AG04450 (cell line): ENCODE measurements at regions not wholly inside any gene's neighbourhood (a gene's known extent, or its start where the extent isn't known, plus 50 kb on each side); places are given as distances from the start of the nearest gene placed in this dataset.

Source experiments
- CTCF ChIA-PET: fragments of 300-600, 350-600 bp; formaldehyde crosslinking; extraction: SDS; loops from one replicate; lab custom pipeline; 2022; ENCODE audit warnings: antibody characterized with exemption, inconsistent platforms; lab: Charles Lee
- POLR2A ChIA-PET: fragments of 350-600 bp; formaldehyde crosslinking; extraction: SDS; loops from one replicate; lab custom pipeline; 2021; ENCODE audit warnings: antibody characterized with exemption, inconsistent platforms; lab: Yijun Ruan, JAX
- DNase-seq: peaks from one replicate; pipeline ENCODE4 v3.0.0-alpha.2; 2011; ENCODE audit warnings: low read depth, low spot score
- H3K27ac ChIP-seq: one replicate; pipeline ENCODE4 v1.5.1; 2012; ENCODE audit warnings: low read depth, low read length, control low read depth
- H3K27me3 ChIP-seq: one replicate; pipeline ENCODE4 v1.6.0; 2012; ENCODE audit warnings: low read length; ENCODE audit not compliant: control insufficient read depth, insufficient read depth
- H3K4me3 ChIP-seq: 2 replicates; pipeline ENCODE4 v1.5.1; 2011; ENCODE audit warnings: mild to moderate bottlenecking, low read depth, low read length, control low read depth
- H3K9me3 ChIP-seq: 2 replicates; pipeline ENCODE4 v1.5.1; 2012; ENCODE audit warnings: low read length; ENCODE audit not compliant: control insufficient read depth, insufficient read depth
- TF ChIP-seq, protein P1 (sequence below): IDR thresholded peaks from 2 replicates; pipeline ENCODE4 v1.5.1; 2011; ENCODE audit warnings: low read depth, low read length, control low read depth, inconsistent platforms

DNA sequence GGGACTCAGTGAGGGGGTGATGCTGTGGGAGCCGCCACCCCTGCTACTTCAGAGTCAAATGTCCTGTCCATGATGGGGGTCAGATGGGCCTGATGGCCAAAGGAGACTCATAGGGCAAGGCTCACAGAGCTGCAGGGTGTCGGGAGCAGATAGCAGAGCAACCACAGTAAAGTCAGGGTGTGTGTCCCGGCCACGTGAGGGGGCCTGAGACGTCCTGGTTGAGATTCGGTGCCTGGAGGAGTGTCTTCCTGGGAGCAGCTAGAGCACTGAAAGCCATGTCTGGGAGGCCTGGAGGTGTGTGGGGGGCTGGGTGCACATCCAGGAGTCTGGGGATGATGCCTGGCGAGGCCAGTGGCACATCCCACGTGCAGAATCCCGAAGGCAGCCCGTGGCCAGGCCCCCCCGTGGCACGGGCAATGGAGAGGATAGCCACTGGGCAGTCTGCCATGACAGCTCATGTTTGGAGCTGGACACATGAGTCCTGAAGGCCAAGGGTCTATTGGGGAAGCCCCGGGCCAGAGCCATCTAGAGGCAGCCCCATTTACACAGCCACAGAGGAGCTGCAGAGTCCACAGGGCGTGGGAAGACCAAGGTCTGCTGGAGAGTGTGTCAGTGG is 308.0 kb upstream of the SFSWAP start:
- CTCF ChIA-PET = no interaction called here
- TF ChIP-seq, protein P1, sequence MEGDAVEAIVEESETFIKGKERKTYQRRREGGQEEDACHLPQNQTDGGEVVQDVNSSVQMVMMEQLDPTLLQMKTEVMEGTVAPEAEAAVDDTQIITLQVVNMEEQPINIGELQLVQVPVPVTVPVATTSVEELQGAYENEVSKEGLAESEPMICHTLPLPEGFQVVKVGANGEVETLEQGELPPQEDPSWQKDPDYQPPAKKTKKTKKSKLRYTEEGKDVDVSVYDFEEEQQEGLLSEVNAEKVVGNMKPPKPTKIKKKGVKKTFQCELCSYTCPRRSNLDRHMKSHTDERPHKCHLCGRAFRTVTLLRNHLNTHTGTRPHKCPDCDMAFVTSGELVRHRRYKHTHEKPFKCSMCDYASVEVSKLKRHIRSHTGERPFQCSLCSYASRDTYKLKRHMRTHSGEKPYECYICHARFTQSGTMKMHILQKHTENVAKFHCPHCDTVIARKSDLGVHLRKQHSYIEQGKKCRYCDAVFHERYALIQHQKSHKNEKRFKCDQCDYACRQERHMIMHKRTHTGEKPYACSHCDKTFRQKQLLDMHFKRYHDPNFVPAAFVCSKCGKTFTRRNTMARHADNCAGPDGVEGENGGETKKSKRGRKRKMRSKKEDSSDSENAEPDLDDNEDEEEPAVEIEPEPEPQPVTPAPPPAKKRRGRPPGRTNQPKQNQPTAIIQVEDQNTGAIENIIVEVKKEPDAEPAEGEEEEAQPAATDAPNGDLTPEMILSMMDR = no peak
- DNase-seq = no peak
- H3K27me3 ChIP-seq = no peaks in the 10 kb centered on the region
- no peak overlapping the region for H3K4me3 ChIP-seq
- POLR2A ChIA-PET = no interaction called here
- peaks cover 61% of the 10 kb centered on the region for H3K9me3 ChIP-seq
- H3K27ac ChIP-seq = no peak overlapping the region

DNA sequence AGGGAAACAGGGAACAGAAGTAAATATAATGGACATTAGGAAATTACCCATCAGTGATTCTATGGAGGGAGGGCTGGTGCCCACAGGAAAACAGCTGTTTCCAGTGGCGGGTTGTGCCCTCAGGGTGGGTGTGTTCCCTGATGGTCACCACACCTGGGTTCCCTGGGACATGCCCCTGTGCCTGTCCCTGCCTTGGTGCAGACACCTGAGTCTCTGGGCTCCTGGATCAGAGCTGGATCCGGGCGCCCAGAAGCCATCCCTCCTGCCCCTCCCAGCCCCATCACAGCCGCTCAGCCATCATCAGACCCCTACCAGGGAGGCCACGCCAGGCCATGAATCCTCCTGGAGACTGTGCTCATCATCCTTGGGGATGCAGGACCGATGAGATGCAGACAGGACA is 307.2 kb upstream of the SFSWAP start:
- CTCF ChIA-PET = no interaction called here
- Histone ChIP-seq H3K9me3 (peaks cover 69% of the 10 kb centered on the region), H3K4me3 (no peak overlapping the region), H3K27me3 (no peaks in the 10 kb centered on the region), H3K27ac (no peak overlapping the region)
- DNase-seq = no peak
- TF ChIP-seq, protein P1 = no peak
- POLR2A ChIA-PET = no interaction called here

DNA sequence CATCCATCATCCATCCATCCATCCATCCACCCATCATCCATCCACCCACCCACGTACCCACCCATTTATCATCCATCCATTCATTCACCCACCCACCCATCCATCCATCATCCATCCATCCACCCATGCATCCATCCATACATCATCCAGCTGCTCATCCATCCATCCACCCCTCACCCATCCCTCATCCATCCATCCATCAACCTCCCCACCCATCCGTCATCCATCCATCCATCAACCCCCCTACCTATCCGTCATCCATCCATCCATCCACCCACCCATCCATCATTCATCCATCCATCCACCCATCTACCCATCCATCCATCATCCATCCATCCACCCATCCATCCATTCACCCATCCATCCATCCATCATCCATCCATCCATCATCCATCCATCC is 306.2 kb upstream of the SFSWAP start:
- TF ChIP-seq, protein P1 = no peak
- ChIA-PET CTCF (no interaction called here), POLR2A (no interaction called here)
- peaks cover 71% of the 10 kb centered on the region for H3K9me3 ChIP-seq
- H3K27me3 ChIP-seq = no peaks in the 10 kb centered on the region
- no peak overlapping the region for H3K27ac ChIP-seq
- DNase-seq = no peak
- H3K4me3 ChIP-seq = no peak overlapping the region

DNA sequence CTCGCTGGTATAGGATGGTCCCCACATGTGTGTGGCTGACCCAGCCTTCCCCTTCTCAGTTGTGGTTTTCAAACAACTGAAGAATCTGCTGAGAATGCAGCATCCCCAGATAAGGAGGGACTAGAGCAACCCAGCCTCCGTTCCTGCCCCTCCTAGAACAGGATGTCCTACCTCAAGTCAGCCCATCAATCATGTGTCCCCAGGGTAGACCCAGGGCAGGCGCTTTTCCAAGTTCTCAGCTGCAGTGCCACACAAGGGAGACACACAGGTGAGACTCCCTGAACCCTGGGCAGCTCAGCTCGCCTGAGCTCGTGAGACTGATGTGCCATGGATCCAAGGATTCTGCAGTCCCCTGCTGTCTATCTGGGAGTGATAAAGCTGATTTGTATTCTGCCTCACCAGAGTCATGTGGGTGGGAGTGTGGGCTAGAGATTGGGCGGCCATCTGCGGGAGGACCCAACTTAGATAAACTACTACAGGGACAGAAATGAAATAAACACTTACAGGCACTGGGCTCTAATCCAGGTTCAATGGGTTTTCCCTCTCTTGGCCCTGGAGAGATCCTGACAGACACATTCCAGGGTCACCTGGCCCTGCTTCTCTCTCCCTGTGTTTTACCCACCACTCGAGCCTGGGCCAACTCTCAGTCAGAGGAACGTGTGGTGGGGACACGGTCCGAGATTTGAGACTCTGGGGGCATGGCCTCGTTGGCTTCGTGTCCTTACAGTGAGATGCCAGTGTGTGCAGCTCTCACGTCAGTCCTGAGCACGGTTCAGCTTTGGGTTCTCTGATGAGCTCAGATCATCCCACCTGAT is 303.5 kb upstream of the SFSWAP start:
- ChIA-PET POLR2A (no interaction called here), CTCF (no interaction called here)
- Histone ChIP-seq H3K9me3 (peaks cover 73% of the 10 kb centered on the region), H3K27ac (no peak overlapping the region), H3K4me3 (no peak overlapping the region), H3K27me3 (no peaks in the 10 kb centered on the region)
- TF ChIP-seq, protein P1 = no peak
- no peak for DNase-seq

DNA sequence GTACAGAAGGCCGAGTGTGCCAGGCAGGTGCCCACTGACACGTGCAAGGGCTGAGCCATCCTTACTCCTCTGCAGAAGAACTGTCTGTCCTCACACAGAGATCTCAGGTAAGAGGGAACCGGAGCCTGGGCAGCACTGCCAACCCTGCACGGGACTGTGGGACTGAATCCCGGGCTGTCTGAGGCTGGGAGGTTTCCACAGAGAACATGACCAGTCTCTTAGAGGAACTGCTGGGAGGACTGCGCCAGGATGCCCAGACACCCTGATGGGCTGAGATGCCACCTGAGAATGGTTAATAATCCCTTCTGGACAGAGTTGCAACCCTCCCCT is 302.9 kb upstream of the SFSWAP start:
- POLR2A ChIA-PET = no interaction called here

More for the DNA sequence above, 302.9 kb upstream of the SFSWAP start:
- CTCF ChIA-PET = no interaction called here
- no peak for DNase-seq
- H3K4me3 ChIP-seq = no peak overlapping the region
- H3K27ac ChIP-seq = no peak overlapping the region
- TF ChIP-seq, protein P1 = no peak
- no peaks in the 10 kb centered on the region for H3K27me3 ChIP-seq
- H3K9me3 ChIP-seq = peaks cover 73% of the 10 kb centered on the region
